HEK293 (cell line): ENCODE measurements at regions not wholly inside any gene's neighbourhood (a gene's known extent, or its start where the extent isn't known, plus 50 kb on each side); places are given as distances from the start of the nearest gene placed in this dataset.

Source experiments
- GFI1B ChIP-seq: fragments of 450-650 bp; formaldehyde crosslinking; IDR thresholded peaks from 2 replicates; pipeline ENCODE4 v1.5.1; 2016; ENCODE audit warnings: missing biosample characterization, missing genetic modification characterization
- MEIS1 ChIP-seq: sonication (generic); formaldehyde crosslinking; IDR thresholded peaks from 2 replicates; pipeline ENCODE4 v1.8.1; 2022; ENCODE audit warnings: missing genetic modification reagents, mild to moderate bottlenecking, borderline replicate concordance
- SP2 ChIP-seq: fragments of 450-650 bp; formaldehyde crosslinking; IDR thresholded peaks from 2 replicates; pipeline ENCODE4 v1.5.1; 2016; ENCODE audit warnings: missing biosample characterization, missing genetic modification characterization
- ZNF138 ChIP-seq: fragments of 450-650 bp; formaldehyde crosslinking; IDR thresholded peaks from 2 replicates; pipeline ENCODE4 v1.5.1; 2016; ENCODE audit warnings: missing biosample characterization, missing genetic modification characterization, borderline replicate concordance
- ZNF324 ChIP-seq: fragments of 450-650 bp; formaldehyde crosslinking; IDR thresholded peaks from 2 replicates; pipeline ENCODE4 v1.5.1; 2016; ENCODE audit warnings: missing biosample characterization, missing genetic modification characterization
- ZNF654 ChIP-seq: fragments of 450-650 bp; formaldehyde crosslinking; IDR thresholded peaks from 2 replicates; pipeline ENCODE4 v1.5.1; 2016; ENCODE audit warnings: low read depth, missing biosample characterization, missing genetic modification characterization
- ZSCAN30 ChIP-seq: fragments of 450-650 bp; IDR thresholded peaks from 2 replicates; pipeline ENCODE4 v1.5.1; 2018; ENCODE audit warnings: missing biosample characterization, mild to moderate bottlenecking, missing genetic modification characterization, moderate library complexity

- TF ChIP-seq ZNF324 (tag by site-specific recombination), result no peak
- TF ChIP-seq ZNF654 (tag by site-specific recombination), result no peak
- no peak for TF ChIP-seq MEIS1 (CRISPR knock-in tag)
- TF ChIP-seq ZNF138 (tag by site-specific recombination), result no peak
- TF ChIP-seq SP2, result no peak
- no peak for TF ChIP-seq GFI1B
- no peak for TF ChIP-seq ZSCAN30 (tag by site-specific recombination)
Observed at GRCh38 chr4:18113710-18114331, 92.3 kb upstream of the LCORL start.
